Kidney tubule cell (primary cell): ENCODE measurements at regions not wholly inside any gene's neighbourhood (a gene's known extent, or its start where the extent isn't known, plus 50 kb on each side); places are given as distances from the start of the nearest gene placed in this dataset.

Source experiments
- DNase-seq: peaks from one replicate; pipeline ENCODE4 v3.0.0-alpha.2; 2018; ENCODE audit warnings: low spot score

DNA sequence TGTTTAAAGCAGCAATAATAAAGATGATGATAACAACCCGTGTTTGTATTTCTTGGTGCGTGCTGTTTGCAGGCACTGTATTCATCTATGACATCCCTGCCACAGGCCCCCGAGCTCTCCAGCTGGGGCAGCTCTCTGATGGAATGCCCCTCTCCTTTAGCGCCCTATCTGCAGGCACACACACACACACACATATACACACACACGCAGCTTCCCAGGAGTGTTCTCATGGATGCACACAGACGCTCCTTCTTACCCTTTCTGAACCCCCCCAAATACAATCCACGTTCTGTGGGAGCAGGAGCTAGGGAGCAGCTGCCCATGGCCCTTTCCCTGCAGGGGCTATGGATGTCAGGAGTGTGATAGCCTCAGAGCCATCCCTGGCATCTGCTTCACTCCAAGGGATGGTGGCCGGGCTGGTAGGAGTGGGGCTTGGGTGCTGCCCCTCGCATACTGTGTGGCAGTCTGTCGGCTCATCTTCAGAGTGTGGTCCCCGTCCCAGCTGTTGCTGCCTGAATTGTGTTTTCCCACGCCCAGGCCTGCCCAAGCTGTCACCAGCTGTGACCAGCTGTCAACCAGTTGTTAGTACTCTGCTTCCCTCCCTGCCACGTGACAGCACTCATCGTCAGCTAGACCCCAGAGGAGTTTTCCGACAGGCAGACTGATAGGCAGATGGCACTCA is 50.8 kb upstream of the MYCN start:
- no peak for DNase-seq

- DNase-seq: no peak
Observed at GRCh38 chr2:15890124-15890754, 50.1 kb upstream of the MYCN start.
